CMK (cell line): ENCODE measurements at regions not wholly inside any gene's neighbourhood (a gene's known extent, or its start where the extent isn't known, plus 50 kb on each side); places are given as distances from the start of the nearest gene placed in this dataset.
"Not testable (repeated sequence)": the region's sequence is repeated elsewhere in the genome, so short reads cannot be mapped to it uniquely, and the experiment has no call there.

Experiments used
- DNase-seq: peaks from one replicate; pipeline ENCODE4 v3.0.0-alpha.2; 2010; ENCODE audit warnings: low read depth

DNA sequence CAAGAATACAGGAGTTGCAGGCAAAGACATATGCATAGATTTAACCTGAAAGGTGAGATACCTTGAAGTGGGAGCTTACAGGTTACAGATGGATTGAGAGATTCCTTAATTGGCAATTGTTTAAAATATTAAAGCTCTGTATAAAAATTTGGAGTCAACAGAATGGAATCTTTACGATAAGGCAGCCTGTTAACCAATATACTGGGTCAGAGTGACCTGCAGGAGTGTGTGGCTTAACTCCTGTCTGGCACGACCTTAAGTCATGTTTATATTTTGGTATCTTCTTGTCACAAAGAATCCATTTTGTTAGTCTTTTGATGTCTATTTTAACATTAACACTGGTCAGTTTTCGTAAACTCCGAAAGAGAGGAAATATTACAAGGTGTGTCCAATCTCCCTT is 1058.2 kb upstream of the CRIM1 start:
- no peak for DNase-seq

GRCh38 chr2:35294636-35295263 is 1060.8 kb upstream of the CRIM1 start:
- DNase-seq, result no peak

DNA sequence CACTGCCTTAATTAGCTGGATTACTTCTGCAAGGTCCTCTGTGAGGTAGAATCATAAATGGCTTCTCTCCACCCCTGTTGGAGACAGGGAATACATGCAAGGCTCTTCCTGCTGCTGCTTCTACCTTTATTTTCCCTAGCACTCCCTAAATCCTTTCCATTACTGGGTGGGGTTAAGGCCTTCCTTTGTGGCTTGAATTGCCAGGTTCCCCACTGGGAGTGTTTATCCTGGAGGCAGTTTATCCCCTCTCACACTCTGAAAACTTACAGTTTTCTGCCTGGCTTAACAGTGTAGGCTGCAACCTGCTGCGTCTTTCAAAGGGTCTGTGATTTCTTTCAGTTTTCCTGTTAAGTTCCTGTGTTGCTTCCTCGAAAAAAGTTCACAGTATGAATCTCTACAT is 1062.3 kb upstream of the CRIM1 start:
- no peak for DNase-seq

DNA sequence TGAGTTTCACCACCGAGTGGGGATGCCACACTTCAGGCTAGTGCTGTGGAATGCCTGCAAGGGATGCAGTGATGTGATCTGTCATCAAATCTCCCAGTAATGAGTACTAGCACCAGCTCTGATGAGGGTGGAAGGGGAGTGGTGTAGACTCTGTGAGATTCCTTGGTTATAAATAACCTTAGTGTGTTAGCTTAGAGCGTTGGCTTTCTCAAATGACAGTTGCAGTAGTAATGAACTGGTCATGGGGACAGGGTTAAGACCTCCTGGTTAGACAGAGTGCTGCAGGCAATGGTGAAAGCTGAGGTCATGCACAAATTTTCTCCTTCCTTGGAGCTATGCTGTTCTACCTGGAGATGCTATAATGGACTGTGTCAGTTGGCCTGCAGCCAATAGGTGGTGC is 1063.4 kb upstream of the CRIM1 start:
- DNase-seq, result no peak

DNA sequence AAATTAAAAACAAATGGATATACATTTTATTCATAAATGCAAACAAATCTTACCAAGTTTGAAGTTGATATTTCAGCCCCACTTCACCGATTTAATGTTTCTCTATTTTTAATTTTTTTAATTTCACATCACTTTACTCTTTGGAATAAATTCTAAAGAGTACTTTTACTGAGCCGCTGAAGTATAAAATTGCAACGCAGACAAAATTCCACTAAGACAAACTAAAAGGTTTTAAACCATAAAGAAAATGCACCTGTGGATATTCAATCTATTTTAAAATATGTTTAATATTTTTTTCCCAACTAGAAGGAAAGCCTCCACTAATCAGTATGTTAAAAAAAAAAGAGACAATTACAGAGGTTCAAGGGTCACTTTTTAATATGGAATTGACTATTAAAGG is 1073.9 kb upstream of the CRIM1 start:
- DNase-seq, result no peak

- DNase-seq, result no peak
Measured at GRCh38 chr2:35255826-35256225, 1099.8 kb upstream of the CRIM1 start.

DNA sequence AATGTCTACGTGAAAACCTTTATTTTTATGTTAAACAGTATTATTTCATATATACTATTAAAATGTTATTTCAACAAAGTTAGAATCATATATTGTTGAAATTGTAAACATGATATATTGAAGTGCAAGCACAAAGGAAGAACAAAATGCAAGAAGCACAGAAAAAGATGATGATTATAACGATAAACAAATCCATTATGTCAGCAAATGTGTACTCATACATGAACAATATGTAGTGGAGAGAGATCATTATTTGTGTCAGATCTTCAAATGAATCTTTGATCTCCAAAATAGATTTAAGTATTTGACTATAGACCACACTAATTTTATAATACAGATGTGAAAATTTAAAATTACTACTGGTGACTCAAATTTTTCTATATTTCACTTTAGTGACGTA is 1104.4 kb upstream of the CRIM1 start:
- DNase-seq, result no peak

- no peak for DNase-seq
Measured at GRCh38 chr2:35246702-35247101, 1108.9 kb upstream of the CRIM1 start.

GRCh38 chr2:35228584-35228983 is 1127.0 kb upstream of the CRIM1 start:
- no peak for DNase-seq

DNA sequence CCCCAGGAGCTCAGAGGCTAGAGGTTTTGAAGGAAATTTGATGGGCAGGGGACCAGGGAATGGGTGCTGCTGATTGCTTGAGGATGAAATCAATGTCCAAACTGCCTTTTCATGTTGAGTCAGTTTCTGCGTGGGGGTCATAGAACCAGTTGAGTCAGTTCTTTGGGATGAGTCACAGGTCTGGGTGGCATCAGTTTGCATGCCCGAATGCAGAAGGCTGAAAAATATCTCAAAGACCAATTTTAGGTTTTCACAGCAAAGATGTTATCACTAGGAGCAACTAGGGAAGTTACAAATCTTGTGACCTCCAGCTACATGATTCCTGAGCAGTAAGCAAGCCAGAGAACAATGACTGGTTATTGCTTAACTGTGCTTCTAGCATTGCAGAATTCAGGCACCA is 1135.1 kb upstream of the CRIM1 start:
- no peak for DNase-seq

DNA sequence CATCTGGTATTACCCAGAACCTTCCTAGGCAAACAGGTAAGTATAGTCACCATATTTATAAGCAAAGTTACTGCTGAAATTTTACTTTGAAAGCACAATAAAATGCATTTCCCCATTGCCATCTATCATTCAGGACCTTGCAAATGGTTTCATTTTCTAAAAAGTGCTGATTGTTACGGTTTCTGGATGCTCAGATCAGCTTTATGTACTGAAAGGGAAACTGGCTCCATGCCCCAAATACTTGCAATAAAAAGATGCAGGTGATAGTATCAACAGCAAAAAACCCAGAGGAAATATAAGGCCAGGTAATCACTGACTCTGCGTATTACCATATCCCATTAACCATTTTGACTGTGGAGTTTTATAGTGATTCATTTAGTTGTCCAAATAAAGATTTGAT is 1150.7 kb upstream of the CRIM1 start:
- no peak for DNase-seq

DNA sequence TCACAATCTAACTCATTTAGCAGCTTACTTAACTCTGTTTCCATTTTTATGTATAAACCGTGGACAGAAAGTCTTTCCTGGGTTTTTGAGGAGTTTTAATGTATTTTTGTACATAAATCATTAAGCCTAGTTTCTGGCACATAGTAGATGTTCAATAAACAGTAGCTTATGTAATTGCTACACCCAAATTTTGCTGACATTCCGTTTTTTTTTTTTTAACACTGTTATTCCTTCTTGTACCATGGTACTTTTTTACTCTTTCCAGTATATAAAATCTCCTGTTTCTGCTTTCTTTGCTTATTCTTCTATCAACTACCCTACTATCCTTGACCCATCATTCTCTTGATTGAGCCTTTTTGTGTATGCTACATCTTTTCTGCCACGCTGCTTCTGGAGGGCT is 1151.3 kb upstream of the CRIM1 start:
- DNase-seq, result no peak

- DNase-seq, result no peak
Measured at GRCh38 chr2:35199298-35199697, 1156.3 kb upstream of the CRIM1 start.

DNA sequence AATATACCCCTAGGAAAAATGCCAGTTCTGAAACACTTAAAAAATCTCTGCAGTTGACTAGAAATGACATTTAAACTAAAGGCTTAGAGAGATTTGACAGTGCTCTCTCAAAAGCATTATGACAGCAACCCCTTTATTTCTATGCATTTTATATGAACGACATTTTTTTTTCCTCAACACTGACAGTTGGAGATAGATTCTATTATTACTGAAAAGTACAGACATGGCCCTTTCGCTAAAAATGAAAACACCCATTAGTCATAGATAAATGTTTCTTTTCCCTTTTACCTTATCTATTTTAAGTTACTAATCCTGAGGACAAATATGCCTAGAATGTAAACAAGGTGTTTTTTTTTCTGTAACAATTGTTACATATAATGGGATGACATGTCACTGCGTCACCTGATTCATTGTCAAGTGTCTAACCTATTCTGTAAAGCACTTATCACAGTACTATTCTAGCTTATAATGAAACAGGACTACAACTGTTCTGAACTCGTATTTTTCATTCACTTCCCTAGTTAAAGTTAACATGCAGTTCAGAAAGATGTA is 1169.6 kb upstream of the CRIM1 start:
- DNase-seq, result no peak

GRCh38 chr2:35184471-35184870 is 1171.1 kb upstream of the CRIM1 start:
- DNase-seq, result peak; percentile 50

DNA sequence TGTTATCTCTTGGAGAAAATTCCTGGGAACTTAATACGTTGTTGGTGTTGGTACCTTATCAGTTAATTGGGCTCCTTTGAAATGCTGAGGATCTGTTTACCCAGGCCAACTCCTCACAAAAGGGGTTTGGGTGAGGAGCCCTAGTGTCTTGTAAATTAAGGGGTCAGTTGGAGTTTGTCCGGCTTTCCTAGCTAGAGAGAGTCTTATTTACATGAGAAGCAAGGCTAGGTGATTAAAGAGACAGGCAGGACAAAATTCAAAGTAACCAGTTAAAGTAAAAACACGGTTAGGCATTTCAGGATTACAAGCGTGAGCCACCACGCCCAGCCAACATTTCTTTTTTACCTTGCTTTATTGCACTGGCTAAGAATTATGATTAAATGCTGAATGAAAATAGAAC is 1178.9 kb upstream of the CRIM1 start:
- DNase-seq, result not testable (repeated sequence)

DNA sequence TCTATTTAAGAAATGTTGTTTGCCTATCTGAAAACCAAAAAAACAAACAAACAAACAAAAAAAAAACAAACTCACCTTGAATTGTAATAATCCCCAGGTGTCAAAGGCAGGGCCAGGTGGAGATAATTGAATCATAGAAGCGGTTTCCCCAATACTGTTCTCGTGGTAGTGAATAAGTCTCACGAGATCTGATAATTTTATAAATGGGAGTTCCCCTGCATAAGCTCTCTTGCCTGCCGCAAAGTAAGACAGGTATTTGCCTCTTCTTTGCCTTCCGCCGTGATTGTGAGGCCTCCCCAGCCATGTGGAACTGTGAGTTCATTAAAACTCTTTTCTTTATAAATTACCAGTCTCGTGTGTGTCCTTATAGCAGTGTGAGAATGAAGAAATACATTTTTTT is 1180.7 kb upstream of the CRIM1 start:
- no peak for DNase-seq

DNA sequence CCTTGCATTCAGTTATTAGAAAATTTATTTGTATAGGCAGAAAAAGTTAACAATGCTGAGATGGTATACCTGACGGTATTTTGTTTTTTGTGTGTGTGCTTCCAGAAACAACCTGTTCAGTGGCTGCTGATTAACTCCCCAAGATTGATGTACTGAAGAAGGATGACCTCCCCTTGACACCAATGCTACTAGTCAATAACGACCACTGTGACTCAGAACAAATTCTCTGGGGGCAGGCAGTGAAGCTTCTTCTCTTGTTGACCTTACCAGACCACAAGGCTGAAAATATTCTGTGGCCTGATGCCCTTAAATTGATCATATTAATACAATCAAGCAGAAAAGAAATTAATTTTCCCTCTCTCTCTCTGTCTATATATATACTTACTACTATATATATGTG is 1182.9 kb upstream of the CRIM1 start:
- DNase-seq, result no peak

DNA sequence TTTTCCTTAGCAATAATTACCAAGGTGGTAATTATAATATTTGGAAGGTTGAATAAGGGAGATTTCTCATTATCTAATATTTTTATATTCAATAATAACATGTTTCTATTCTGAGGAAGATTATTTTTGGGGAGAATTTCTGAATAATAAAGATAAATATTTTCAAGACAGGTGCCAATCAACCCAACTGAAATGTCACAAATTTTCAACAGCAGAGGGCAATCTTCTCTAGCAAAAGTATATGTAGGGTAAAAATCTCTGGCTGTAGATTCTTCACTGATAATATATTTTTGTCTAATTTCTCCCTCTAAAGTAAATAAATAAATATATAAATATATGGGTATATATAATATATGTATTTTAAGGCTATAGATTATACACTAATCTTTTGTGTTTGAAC is 1187.2 kb upstream of the CRIM1 start:
- no peak for DNase-seq

- DNase-seq, result no peak
Measured at GRCh38 chr2:35163948-35164347, 1191.6 kb upstream of the CRIM1 start.

DNA sequence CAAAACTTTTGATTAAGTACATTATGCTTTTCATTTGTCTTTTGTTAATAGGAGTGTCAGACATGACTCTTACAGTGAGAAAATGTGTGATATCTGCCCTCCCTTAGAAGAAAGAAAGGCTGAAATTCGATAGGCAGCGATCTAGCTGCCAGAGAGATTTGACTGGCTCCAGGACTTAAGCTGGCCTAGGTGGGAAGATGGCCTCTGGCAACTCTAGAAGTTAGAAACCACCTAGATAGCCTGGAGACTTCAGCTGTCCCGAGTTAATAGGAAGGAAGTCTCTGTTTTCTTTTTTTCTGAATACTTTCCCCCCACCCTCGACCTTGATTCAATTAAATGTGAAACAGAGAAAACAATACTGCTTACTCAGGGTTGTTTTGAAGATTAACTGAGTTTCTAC is 1194.7 kb upstream of the CRIM1 start:
- no peak for DNase-seq

DNA sequence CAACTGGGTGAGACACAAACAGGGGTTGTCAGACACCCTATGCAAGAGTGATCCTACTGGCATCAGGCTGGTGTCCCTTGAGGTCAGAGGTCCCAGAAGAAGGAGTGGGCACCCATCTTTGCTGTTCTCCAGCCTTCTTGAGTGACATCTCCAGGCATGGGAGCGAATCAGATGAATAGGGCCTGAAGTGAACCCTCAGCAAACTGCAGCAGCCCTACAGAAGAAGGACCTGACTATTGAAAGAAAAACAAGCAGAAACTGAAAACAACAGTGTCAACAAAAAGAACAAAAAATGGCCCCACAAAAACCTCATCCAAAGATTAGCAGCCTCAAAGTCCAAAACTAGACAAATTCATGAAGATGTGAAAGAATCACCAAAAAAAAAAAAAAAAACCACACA is 1229.7 kb upstream of the CRIM1 start:
- no peak for DNase-seq

- DNase-seq, result no peak
Measured at GRCh38 chr2:35125278-35125677, 1230.3 kb upstream of the CRIM1 start.

- no peak for DNase-seq
Measured at GRCh38 chr2:35116151-35116550, 1239.4 kb upstream of the CRIM1 start.

GRCh38 chr2:35114765-35115164 is 1240.8 kb upstream of the CRIM1 start:
- DNase-seq, result no peak
